ENCODE measurements at regions not wholly inside any gene's neighbourhood (a gene's known extent, or its start where the extent isn't known, plus 50 kb on each side); places are given as distances from the start of the nearest gene placed in this dataset.

DNA sequence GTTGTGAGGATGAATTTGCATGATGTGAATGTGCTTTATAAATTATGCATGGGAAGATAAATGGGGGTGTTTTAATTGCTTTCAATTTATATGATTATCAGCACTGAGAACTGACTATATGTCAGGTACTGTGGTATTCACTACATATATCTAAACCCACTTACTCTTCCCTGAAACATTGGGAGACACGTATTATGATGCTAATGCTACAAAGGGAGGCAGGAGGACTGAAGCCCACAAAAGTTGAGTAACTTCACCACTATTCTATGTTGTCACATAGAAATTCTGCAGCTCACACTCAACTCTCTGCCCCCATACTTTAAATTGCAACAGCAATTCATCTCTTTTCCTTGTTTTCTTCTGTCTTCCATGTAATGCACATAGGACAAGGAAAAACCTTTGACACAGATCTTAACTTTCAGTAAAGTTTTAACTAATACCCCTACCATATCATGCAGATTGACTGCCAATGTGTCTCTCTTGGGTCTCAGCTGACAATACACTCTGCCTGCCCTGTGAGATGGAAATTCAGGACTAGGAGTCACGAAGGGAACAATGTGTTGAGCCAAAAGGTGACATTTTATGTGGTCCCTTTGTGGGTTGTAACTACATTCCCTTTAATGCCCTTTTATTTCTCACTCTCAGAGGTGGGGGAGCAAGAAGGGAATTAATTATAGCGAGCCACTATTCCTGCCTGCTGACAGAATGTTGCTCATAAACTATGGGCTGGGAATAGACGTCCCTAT lies 691.0 kb upstream of the SORCS1 start:
- no peak for DNase-seq

DNA sequence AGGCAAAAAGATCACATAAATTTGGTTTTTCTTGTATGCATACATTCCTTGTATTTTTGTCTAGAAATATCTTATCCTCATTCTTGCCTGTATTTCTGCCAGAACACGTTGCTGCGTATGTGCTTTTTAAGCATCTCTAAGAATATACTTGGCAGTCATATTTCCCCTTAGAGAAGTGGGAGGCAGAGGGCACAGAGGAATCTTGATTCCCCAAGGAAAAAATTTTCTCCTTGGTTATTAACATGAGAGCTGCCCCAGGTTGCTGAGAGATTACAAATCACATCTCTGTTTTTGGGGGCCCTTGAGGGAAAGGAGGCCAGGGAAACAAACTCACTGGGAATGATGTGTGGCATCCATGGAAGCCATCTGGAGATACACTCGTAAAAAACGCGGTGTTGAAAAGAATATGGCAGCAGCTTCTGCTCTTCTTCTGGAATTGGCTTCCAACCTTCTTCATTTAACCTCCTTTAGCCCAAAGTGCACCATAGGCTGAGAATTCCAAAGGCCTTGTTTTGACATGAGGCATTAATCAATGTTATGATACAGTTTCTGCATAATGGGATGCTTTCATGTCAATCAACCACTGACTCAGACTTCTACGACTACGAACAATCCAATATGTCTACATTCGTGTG lies 684.3 kb upstream of the SORCS1 start:
- DNase-seq = no peak

DNA sequence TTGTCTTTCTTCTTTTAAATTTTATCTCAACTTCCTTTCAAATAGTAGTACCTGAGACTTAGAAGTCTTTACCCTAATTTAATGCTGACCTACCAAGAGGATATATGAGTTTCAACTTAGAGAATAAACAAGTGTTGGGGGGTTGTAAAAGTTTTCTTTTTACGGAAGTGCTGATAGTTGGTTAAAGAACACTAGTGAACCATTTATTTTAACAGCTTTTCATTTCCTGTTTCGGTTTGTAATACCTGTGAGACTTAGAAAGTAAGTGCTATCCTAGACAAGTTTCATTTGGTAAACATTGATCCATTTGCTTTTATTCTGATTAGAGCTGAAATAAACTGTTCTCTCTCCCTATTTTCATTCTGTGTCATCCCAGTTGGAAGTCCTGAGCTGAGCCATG lies 683.1 kb upstream of the SORCS1 start:
- no peak for DNase-seq

DNA sequence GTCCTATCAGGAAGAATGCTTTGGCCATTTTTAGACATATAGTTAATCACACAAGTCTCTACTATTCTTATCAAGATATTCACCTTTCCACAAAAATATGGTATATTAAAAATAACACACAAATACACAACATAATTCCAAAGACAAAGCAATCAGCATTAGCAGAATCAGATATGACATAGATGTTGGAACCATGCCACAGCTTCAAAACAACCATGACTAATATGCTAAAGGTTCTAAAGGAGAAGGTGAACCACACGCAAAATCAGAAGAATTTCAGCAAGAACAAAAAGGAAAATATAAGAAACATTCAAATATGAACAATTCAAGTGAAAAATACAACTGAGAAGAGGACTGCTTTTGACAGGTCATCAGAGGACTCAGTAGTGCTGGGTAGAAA lies 670.2 kb upstream of the SORCS1 start:
- DNase-seq = no peak

DNA sequence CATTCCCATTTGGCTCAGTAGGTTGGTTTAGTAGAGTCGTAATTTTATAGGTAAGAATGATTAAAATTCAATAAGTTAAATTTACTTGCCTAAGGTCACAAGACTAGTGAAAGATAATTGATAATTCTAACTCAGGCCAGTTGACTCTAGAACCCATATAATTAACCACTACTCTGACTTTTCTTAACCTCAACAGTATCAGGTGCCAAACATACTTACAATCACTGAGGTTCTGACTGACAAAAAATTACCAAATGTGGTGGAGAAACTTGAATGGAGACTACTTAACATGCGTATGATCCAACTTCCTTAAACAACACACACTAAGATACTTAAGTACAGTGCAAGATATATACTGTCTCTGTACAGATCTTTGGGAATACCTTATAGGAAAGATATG lies 667.3 kb upstream of the SORCS1 start:
- DNase-seq = no peak

DNA sequence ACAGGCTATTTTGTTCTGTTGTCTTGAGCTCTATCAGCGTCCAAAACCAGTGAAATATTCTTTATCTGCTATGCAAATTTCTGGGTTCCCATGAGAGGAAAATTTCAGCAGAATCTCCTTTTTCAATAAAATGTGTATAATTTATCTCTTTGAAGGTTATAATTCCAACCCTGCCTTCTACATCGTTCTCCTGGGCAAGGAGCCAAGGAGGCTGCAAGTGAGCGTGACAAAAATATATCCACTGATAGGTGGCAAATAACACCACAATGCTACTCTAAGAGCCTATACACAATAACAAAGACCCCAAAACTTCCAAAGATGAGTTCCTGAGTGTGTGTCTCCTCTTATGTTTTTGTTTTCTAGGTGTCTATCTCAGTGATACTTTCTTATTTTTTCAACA lies 664.7 kb upstream of the SORCS1 start:
- no peak for DNase-seq

DNA sequence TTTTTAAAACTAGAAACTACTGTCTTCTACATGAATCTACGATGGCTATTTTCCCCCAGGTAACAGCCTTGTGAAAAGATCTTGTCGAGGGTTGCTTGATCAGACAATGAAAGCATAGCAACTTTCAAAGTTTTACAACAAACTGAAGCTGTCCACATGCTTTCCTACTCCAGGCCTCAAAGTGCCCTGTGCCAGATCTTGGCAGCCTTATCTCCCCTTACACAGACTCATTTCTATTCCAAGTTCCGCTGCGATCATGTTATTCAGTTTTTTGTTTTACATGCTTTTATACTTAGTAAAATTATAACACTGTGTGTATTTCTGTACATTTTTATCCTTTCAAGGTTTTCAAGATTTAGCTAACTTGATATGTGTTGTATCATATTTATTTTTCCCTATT lies 661.7 kb upstream of the SORCS1 start:
- peak; percentile 7 for DNase-seq

DNA sequence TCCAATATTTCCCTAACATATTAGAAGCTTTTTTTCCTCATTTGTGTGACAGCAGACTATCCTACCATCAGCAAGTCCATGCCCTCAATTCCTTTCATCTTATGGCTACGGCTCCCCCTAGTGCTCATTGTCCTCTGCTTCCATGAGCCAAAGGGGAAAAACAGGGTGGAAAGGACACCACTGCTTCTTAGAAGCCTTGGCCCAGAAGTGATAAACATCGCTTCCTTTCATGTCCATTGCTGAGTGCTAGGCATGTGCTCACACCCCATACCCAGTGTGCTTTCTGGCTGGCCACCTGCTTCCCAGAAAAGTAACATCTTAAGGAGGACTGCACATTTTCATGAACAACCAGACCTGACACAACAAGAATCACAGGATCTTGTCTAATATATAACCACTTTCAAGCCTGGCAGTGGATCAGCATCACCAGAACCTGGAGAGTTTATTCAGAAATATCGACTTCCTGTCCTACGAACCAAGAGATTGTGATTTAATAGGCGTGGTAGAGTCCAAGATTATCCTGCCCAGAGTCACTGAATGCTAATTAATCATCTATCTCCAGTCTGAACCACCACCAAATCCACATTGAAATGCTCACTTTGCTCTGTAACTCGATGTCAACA lies 650.5 kb upstream of the SORCS1 start:
- peak; percentile 71 for DNase-seq

DNA sequence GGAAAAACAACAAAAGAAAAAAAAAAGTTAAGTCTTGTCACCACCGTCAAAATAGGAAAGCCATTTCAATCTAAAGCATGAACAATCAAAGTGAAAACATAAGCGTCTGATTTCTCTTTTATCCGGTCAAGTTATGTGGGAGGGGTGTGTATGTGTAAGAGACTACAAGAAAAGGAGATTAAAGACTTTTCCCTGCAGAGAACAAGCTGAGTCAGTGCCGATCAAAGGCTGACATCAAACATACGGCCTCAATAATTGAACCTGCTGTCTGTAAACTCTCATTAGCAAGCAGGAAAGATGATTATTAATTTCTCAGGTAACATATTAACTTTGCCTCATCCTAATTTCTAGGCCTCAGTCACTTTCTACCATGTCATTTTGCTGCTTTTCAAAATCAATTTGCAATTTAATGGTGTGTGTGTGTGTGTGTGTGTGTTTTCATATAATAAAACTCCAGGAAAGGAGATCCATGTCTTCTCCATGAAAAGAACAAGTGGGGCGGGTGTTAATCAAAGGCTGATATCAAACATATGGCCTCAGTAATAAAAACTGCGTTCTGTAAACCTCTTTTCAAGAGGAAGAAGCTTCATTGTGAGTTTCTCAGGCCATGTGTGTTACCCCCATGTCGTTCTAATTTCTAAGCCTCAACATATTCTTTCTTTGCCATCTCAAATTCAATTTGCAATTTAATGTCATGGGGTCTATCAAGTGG lies 649.1 kb upstream of the SORCS1 start:
- no peak for DNase-seq

DNA sequence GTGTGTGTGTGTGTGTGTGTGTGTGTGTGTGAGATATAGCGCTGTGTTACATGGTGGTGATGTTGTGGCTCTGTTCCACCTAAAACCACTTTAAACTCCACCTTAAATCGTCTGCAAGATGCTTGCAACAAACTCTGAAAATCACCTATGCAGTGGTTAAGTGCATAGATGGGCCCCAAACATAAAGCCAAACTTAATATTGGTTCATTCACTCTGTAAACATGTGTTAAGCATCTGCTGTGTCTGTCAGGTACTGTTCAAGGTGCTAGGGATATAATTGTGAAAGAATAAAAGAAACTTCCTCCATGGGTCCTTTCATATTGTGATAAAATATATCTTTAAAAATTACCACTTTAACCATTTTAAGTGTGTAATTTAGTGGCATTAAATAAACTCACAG lies 645.4 kb upstream of the SORCS1 start:
- DNase-seq = no peak

DNA sequence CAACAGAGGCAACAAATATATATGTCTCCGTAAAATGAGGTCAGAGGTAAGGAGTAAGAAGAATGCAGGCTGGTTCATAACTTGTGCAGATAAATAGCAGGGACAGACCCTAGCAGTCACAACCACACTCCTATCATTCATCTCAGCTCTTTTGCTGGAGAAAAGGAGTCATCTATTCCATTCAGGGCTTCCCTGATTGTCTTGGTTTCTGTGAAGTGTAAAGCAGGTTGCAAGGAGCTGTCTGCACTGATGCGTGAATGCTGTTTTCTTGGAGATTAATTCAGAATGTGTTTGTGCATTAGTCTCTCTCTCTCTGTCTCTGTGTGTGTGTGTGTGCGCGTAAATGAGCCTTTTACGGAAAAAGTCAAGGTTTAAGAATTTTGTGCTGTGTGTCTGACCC lies 643.3 kb upstream of the SORCS1 start:
- DNase-seq = no peak

DNA sequence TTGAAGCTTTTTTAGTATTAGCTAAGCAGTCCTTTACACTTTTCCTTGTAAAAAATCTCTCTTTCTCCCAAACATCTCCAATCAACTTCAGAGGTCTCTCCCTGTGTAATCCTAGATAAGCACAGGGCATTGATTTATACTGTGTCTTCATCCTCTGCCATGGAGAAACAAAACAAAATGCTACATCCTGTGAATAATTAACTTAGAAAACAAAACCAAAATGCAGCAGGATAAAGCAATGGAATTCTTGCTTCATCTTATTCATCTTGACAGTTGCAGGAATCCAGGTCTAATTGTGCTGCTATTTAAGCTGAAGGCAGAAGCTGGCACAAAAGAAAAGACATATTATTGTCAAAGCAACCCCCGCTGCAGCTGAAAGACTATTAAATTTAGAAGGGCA lies 641.5 kb upstream of the SORCS1 start:
- DNase-seq = no peak

DNA sequence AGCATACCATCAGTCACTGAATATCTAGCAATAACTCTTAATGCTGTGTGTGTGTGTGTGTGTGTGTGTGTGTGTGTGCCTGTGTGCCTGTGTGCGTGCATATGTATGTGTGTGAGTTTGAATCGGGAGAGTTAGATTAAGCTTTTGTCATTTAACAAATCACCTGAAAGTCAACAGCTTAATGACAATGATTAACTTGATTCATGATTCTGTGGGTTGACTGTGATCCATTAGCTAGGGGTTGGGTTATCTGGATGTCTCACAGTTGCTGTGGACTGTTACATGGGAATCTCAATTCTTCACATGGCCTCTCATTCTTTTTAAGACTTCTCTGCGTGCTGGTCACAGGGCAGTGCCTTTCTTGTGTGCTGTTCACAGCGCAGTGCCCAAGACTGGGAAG lies 639.0 kb upstream of the SORCS1 start:
- no peak for DNase-seq

DNA sequence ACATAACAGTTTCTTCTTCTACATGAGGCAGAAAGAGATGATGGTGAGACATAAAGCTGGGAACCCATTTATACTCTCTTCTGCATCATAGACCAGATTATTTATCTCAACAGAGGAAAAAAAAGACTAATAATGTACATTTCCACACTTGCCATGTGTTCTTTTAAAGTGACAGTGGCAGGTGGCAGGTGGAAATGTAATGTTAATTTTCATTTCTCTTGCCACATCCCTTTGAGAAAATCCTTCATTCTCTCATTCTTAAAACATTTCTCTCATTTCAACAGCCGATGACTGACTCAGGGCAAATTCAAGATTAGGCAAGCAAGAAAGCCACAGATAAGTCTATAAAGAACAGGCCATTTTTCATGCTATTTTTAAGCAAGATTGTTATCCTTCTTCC lies 635.6 kb upstream of the SORCS1 start:
- DNase-seq = peak; percentile 3

DNA sequence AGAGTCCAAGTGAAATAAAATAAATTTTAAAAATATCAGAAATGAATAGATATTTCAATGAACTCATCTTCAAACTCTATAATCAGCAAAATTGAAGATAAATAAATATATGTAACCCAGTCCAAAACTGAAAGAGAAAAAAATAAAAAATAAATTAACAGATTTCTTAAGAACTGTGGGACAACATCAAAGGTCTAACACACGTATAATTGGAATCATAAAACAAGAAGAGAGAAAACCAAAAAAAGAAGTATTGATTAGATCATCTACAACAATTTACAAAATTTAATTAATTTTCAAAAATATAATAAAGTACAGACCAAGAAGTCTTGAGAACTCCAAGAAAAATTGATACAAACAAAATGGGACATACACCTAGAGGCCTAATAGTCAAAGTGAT lies 625.8 kb upstream of the SORCS1 start:
- no peak for DNase-seq

DNA sequence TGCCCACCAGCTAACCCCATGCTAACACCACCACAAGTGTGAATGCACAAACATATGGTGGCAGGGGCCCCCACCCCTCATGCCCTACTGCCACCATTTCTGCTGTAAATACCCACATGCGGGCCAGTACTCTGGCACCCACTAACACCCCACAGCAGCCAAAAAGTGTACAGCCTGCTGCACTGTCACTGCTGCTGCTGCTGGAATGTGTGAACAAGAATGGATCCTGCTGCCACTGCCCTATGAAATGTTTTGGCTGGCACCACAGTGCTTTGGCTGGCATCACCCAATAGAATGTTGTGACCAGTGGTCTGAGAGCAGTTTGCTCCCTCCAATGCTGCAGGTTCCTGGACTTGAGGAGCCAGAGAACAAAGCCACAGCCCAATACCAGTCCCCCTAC lies 606.6 kb upstream of the SORCS1 start:
- no peak for DNase-seq

DNA sequence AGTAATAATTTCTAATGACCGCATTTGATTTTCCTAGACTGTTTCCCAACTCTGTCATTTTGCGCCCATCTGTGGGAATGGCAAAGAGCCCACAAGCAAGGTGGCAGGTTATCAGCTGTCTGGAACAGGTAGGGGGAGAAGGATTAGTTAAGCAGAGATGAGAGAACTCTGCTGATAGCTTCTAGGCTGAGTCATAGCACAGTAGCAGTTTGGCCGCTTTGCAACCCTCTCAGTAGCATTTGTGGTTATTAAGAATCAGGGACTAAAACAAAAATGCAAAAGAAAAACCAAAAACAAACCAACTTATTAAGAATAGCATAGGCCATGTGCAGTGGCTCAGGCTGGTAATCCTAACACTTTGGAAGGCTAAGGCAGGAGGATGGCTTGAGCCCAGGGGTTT lies 602.7 kb upstream of the SORCS1 start:
- DNase-seq = no peak

DNA sequence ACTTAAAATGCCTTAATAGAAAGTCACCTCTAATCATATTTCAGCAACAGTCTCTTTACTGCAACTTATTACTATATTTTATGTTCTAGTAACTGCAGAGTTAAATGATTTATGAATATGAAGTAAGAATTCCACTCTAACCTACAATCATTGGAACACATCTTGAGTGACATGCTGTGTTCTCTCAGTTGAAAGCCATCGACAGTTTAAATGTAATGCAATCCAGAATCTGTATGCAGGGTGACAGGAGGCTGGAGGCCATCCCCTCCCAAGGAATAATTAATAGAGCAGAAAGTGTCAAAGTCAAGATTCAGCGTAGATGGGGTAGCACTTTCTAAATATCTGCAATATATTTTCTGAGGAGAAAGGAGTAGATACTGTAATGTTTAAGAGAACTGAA lies 590.3 kb upstream of the SORCS1 start:
- no peak for DNase-seq

DNA sequence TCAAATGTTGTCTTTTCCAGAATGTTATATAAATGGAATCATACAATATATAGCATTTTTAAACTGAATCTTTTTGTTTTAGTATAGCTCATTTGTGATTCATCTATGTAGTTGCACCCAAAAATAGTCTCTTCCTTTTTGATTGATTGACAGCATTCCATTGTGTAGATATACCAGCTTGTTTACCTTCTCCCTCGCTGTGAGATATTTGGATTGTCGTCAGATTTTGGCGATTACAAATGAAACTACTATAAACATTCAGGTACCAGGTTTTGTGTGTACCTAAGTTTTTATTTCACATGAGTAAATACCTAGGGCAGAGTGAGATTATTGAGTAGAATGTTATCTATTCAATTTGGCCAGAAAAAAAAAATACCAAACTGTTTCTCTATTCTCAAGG lies 584.7 kb upstream of the SORCS1 start:
- no peak for DNase-seq

DNA sequence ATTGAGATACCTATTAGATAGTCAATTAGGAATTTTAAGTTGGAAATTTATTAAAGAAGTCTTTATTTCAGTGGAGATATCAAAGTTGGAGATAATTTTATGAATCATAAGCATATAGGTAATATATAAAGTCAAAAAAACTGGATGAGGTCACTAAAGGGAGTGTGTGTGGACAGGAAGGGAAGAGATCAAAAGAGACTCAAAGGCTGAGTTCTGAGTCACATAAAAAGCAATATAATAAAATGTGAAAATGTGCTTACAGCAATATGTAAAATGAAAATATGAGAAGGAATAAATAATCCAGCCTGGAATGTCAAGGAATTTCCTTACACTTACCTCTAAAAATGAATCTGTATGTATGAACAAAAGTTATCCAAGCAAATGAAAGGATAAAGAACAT lies 583.3 kb upstream of the SORCS1 start:
- no peak for DNase-seq

DNA sequence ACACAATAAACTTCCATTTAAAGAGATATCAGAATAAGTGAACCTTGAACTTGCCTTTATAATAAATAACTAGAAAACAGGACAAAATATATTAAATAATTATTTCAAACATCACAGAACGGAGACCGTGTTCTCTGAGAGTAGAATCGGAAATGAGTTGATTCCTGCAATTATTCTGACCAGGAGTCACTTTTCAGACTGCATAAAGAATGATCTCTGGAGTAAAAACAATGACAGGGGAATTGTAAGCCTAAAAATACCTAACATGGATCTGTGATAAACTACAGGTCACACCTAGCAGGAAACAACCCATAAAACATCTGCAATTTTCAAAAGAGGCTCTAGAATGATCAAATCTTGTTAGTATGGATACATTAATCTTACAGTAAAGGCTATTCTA lies 577.5 kb upstream of the SORCS1 start:
- DNase-seq = no peak

DNA sequence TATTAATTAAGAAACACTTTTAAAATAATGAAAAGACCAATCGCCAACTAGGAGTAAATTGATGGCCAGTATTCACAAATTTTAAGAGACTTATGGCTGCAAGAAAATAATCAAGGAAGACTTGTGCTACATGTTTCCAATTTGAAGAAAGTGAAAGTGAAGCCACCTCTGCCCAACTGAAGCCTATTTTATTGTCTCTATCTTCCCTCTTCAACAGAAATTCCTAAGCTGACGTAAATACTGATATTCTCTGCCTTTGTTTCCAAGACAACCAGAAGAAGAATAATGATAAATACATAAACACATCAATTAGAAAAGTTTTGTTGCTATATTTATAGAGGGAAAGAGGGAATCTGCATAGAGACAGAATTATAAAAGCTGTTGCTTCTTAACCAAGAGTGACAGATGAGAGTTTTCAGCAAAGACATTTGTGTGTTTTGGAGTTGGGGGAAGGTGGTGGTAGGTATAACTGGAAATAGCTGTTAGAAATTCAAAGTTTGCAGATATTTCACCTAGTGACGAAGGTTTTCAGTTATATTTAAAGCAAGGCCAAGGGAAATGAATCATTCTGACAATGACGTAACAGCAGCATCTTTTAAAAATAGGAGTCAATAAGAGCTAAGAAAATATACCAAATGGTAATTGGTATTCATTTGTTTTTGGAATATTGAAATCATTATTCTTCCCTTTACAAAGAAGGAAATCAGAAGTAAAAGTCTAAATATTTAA lies 576.6 kb upstream of the SORCS1 start:
- DNase-seq = no peak

DNA sequence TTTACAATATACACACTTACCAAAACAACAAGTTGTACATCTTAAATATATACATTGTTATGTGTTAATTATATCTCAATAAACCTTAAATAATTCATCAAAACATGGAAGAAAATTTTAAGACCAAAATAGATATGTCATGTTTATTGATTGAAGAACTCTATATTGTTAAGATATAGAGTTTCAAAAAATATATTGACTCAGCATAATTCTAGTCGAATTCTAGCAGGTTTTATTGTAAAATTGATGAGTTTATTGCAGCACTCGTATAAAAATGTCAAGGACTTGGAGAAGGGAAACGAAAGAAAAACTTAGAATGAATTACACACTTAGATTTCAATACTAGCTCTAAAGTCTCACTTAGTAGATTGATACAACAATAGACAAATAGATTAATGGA lies 575.4 kb upstream of the SORCS1 start:
- no peak for DNase-seq

All from hematopoietic multipotent progenitor cell treated with erythropoietin and hydrocortisone succinate and interleukin-3 and kit ligand, for 4 days (in vitro differentiated cells).